LNCAP (cell line): ENCODE measurements at regions not wholly inside any gene's neighbourhood (a gene's known extent, or its start where the extent isn't known, plus 50 kb on each side); places are given as distances from the start of the nearest gene placed in this dataset.

ENCODE experiments used
- TF ChIP-seq, protein P1 (sequence below): fragments of 450-650 bp; IDR thresholded peaks from 2 replicates; pipeline ENCODE4 v1.5.1; 2017; ENCODE audit warnings: mild to moderate bottlenecking

GRCh38 chr14:71383510-71383909 lies 476.3 kb downstream of the PCNX1 start:
- TF ChIP-seq, protein P1, sequence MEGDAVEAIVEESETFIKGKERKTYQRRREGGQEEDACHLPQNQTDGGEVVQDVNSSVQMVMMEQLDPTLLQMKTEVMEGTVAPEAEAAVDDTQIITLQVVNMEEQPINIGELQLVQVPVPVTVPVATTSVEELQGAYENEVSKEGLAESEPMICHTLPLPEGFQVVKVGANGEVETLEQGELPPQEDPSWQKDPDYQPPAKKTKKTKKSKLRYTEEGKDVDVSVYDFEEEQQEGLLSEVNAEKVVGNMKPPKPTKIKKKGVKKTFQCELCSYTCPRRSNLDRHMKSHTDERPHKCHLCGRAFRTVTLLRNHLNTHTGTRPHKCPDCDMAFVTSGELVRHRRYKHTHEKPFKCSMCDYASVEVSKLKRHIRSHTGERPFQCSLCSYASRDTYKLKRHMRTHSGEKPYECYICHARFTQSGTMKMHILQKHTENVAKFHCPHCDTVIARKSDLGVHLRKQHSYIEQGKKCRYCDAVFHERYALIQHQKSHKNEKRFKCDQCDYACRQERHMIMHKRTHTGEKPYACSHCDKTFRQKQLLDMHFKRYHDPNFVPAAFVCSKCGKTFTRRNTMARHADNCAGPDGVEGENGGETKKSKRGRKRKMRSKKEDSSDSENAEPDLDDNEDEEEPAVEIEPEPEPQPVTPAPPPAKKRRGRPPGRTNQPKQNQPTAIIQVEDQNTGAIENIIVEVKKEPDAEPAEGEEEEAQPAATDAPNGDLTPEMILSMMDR = no peak

DNA sequence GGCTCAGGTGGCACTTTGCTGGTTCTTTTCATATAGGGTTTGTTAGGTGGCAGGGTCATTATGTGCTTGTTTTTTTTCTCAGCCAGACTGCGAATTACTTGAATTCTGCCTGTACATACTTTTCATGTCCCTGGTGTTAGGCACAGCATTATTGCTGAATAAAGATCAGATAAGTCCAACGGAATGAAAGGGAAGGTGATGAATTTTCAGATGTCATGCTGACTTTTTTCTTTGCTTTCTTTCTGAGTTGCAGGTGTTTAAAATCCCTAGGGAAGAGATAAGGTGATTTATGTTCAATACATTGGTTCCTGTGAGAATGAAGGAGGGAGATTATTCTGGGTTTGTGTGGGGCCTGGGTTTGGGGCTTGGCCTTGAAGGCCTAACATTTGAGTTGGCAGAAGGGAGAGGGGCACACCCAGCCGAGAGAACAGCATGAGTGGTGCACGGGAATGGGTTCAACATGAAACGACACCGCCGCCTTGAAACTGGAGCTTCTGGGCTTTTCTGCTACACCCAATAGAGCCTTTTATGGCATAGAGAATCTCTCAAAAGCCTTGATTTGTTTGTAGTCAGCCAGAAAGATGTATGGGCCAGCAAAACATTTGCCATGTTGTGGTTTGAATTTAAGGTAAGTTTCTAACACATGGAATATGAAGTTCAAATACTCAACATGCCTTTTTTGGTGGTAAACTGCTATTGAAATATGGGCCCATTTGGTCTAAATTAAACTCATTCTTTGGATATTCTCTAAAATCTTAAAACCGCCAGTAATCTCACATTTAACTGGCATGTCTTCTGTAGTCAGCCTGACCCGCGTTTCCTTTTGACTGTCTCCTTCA lies 477.0 kb downstream of the PCNX1 start:
- TF ChIP-seq, protein P1 = no peak

- TF ChIP-seq, protein P1 = no peak
These were observed 480.5 kb downstream of the PCNX1 start for GRCh38 chr14:71387753-71388152.

DNA sequence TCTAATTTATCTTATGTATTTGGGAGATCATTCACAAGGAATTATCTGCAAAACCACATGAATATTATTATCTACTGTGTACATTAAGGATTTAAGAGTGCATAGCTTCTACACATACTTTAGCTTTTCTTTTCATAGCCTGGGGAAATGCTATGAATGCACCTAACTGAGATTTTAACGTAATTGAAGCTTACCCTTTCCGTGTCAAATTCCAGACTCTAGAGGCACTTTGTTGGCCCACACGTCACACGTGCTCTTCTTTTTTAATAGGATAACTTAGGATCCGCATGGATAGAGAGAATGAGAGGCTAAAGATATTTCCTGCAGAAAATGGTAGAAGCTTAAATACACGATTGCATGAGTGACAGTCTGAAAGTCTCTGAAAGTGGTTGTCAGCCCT lies 481.1 kb downstream of the PCNX1 start:
- TF ChIP-seq, protein P1 = no peak

- TF ChIP-seq, protein P1 = no peak
These were observed 481.6 kb downstream of the PCNX1 start for GRCh38 chr14:71388862-71389261.

DNA sequence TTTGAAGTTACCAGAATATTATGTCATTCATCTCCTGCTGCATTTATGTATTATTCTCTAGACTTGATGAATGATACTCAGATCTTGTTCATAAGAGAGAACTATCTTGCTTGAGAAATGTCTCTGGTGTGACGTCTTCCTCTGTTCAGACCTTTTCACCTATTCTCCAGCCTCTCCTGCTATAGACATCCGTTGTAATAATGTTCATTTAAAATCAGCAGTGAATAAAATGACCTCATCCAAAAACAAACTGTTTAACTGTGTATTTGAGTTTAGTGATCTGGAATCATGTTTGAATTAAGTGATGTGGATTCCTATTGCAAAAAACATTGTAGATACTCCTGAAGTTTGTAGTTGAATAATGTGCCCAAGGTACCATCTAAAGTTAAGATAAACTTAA lies 487.1 kb downstream of the PCNX1 start:
- TF ChIP-seq, protein P1 = no peak

- TF ChIP-seq, protein P1 = no peak
These were observed 487.9 kb downstream of the PCNX1 start for GRCh38 chr14:71395151-71395604.
